H1 (cell line): ENCODE measurements at regions not wholly inside any gene's neighbourhood (a gene's known extent, or its start where the extent isn't known, plus 50 kb on each side); places are given as distances from the start of the nearest gene placed in this dataset.

Experiments
- BRCA1 ChIP-seq: IDR thresholded peaks from 2 replicates; pipeline ENCODE4 v1.6.1; 2012; ENCODE audit warnings: low read depth, low read length, improper control_type of control experiment
- GTF2F1 ChIP-seq: IDR thresholded peaks from 2 replicates; pipeline ENCODE4 v1.6.1; 2012; ENCODE audit warnings: low read depth, low read length, improper control_type of control experiment, borderline replicate concordance
- JUND ChIP-seq: IDR thresholded peaks from 2 replicates; pipeline ENCODE4 v1.6.1; 2011; ENCODE audit warnings: mild to moderate bottlenecking, improper control_type of control experiment, low read length
- KDM5A ChIP-seq: fragments of 200-600 bp; IDR thresholded peaks from 2 replicates; pipeline ENCODE4 v1.7.1; 2012; ENCODE audit warnings: mild to moderate bottlenecking, low read length, inconsistent platforms, mixed read lengths
- NANOG ChIP-seq: IDR thresholded peaks from 2 replicates; pipeline ENCODE4 v1.6.1; 2011; ENCODE audit warnings: low read length, low read depth, mild to moderate bottlenecking, inconsistent platforms; ENCODE audit not compliant: insufficient read depth, poor library complexity, severe bottlenecking
- PHF8 ChIP-seq: fragments of 200-600 bp; sonication (generic); conservative IDR thresholded peaks from 2 replicates; pipeline ENCODE4 v1.7.1; 2012; ENCODE audit warnings: low read depth, mild to moderate bottlenecking, inconsistent platforms, low read length, moderate library complexity
- SAP30 ChIP-seq: fragments of 300-600 bp; sonication (generic); IDR thresholded peaks from 2 replicates; pipeline ENCODE4 v1.7.1; 2012; ENCODE audit warnings: low read length, moderate library complexity, mild to moderate bottlenecking, inconsistent platforms; ENCODE audit not compliant: insufficient read depth, insufficient replicate concordance
- SIN3A ChIP-seq, 2 experiments: IDR thresholded peaks in 1 of 2; conservative IDR thresholded peaks in 1 of 2; 2 replicates each; pipeline ENCODE4 v1.6.1; 2011 to 2012; ENCODE audit warnings: low read length in 2 of 2, improper control_type of control experiment in 1 of 2, low read depth in 1 of 2, mild to moderate bottlenecking in 1 of 2
- TAF7 ChIP-seq: optimal IDR thresholded peaks from 2 replicates; pipeline ENCODE3; 2011; ENCODE audit warnings: low read depth, mild to moderate bottlenecking, inconsistent platforms, low read length, moderate library complexity, borderline replicate concordance
- TF ChIP-seq, protein P1 (sequence below): fragments of 300-600 bp; sonication (generic); IDR thresholded peaks from 2 replicates; pipeline ENCODE4 v1.7.1; 2012; ENCODE audit warnings: low read length, moderate library complexity, mild to moderate bottlenecking, inconsistent platforms; ENCODE audit not compliant: insufficient replicate concordance

DNA sequence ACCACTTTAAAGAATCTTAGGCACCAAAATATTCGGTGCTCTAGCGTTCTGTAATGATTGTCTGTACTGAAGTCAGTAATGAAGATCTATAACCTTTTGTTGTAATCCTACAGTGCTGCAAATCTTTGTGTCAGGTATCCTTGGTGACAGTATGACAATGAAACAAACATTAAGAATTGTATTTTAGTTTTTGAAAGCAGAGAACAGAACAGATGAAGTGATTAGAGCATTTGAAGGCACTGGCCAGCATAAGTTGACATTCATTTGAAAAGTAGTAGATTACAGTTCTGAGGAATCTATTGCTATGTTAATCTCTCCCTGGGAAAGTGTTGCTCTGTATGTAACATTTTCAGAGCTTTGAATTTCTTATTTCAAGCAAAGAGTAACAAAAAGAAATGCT lies 451.2 kb downstream of the NUP35 start (continued):
- TF ChIP-seq, protein P1, sequence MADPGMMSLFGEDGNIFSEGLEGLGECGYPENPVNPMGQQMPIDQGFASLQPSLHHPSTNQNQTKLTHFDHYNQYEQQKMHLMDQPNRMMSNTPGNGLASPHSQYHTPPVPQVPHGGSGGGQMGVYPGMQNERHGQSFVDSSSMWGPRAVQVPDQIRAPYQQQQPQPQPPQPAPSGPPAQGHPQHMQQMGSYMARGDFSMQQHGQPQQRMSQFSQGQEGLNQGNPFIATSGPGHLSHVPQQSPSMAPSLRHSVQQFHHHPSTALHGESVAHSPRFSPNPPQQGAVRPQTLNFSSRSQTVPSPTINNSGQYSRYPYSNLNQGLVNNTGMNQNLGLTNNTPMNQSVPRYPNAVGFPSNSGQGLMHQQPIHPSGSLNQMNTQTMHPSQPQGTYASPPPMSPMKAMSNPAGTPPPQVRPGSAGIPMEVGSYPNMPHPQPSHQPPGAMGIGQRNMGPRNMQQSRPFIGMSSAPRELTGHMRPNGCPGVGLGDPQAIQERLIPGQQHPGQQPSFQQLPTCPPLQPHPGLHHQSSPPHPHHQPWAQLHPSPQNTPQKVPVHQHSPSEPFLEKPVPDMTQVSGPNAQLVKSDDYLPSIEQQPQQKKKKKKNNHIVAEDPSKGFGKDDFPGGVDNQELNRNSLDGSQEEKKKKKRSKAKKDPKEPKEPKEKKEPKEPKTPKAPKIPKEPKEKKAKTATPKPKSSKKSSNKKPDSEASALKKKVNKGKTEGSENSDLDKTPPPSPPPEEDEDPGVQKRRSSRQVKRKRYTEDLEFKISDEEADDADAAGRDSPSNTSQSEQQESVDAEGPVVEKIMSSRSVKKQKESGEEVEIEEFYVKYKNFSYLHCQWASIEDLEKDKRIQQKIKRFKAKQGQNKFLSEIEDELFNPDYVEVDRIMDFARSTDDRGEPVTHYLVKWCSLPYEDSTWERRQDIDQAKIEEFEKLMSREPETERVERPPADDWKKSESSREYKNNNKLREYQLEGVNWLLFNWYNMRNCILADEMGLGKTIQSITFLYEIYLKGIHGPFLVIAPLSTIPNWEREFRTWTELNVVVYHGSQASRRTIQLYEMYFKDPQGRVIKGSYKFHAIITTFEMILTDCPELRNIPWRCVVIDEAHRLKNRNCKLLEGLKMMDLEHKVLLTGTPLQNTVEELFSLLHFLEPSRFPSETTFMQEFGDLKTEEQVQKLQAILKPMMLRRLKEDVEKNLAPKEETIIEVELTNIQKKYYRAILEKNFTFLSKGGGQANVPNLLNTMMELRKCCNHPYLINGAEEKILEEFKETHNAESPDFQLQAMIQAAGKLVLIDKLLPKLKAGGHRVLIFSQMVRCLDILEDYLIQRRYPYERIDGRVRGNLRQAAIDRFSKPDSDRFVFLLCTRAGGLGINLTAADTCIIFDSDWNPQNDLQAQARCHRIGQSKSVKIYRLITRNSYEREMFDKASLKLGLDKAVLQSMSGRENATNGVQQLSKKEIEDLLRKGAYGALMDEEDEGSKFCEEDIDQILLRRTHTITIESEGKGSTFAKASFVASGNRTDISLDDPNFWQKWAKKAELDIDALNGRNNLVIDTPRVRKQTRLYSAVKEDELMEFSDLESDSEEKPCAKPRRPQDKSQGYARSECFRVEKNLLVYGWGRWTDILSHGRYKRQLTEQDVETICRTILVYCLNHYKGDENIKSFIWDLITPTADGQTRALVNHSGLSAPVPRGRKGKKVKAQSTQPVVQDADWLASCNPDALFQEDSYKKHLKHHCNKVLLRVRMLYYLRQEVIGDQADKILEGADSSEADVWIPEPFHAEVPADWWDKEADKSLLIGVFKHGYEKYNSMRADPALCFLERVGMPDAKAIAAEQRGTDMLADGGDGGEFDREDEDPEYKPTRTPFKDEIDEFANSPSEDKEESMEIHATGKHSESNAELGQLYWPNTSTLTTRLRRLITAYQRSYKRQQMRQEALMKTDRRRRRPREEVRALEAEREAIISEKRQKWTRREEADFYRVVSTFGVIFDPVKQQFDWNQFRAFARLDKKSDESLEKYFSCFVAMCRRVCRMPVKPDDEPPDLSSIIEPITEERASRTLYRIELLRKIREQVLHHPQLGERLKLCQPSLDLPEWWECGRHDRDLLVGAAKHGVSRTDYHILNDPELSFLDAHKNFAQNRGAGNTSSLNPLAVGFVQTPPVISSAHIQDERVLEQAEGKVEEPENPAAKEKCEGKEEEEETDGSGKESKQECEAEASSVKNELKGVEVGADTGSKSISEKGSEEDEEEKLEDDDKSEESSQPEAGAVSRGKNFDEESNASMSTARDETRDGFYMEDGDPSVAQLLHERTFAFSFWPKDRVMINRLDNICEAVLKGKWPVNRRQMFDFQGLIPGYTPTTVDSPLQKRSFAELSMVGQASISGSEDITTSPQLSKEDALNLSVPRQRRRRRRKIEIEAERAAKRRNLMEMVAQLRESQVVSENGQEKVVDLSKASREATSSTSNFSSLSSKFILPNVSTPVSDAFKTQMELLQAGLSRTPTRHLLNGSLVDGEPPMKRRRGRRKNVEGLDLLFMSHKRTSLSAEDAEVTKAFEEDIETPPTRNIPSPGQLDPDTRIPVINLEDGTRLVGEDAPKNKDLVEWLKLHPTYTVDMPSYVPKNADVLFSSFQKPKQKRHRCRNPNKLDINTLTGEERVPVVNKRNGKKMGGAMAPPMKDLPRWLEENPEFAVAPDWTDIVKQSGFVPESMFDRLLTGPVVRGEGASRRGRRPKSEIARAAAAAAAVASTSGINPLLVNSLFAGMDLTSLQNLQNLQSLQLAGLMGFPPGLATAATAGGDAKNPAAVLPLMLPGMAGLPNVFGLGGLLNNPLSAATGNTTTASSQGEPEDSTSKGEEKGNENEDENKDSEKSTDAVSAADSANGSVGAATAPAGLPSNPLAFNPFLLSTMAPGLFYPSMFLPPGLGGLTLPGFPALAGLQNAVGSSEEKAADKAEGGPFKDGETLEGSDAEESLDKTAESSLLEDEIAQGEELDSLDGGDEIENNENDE: no peak
- TF ChIP-seq NANOG (no peak), TAF7 (no peak), KDM5A (no peak), BRCA1 (no peak), SIN3A (conservative IDR thresholded peaks at IDR 0.05 in 1 of 2, IDR thresholded peaks at IDR 0.05 in 1 of 2; ENCODE audit: low read depth in 1 of 2, low read length in 2 of 2) (no peak), PHF8 (no peak), SAP30 (no peak), GTF2F1 (no peak), JUND (no peak)
